ENCODE measurements at regions not wholly inside any gene's neighbourhood (a gene's known extent, or its start where the extent isn't known, plus 50 kb on each side); places are given as distances from the start of the nearest gene placed in this dataset.

GRCh38 chr11:91630916-91631673 is 593.5 kb upstream of the FAT3 start:
- TF ChIP-seq CTCF (IDR thresholded peaks at IDR 0.05; ENCODE audit: low read depth, low read length, poor library complexity, severe bottlenecking) (no peak), EZH2phosphoT487 (IDR thresholded peaks at IDR 0.05; ENCODE audit: borderline replicate concordance, low read length) (no peak)

All from DOHH2 (cell line).